ENCODE measurements at regions not wholly inside any gene's neighbourhood (a gene's known extent, or its start where the extent isn't known, plus 50 kb on each side); places are given as distances from the start of the nearest gene placed in this dataset.

- Histone ChIP-seq H3K36me3 (ENCODE audit: control insufficient read depth, insufficient read depth, low read length) (no peaks in the 10 kb centered on the region), H3K27me3 (ENCODE audit: control insufficient read depth, insufficient read depth, low read length, poor library complexity, severe bottlenecking) (no peaks in the 10 kb centered on the region), H3K4me1 (ENCODE audit: control insufficient read depth, insufficient read depth, low read length) (no peaks in the 10 kb centered on the region), H3K4me3 (ENCODE audit: low read length) (no peak overlapping the region), H3K9ac (ENCODE audit: extremely low read depth, low read length, poor library complexity, severe bottlenecking) (no peak overlapping the region), H3K27ac (ENCODE audit: low read depth, low read length) (no peak overlapping the region), H3K9me3 (ENCODE audit: control insufficient read depth, low read length) (no peaks in the 10 kb centered on the region)
- DNase-seq, result no peak
- Mint-ChIP-seq H3K27ac (no peak overlapping the region), H3K4me1 (peaks cover 2% of the 10 kb centered on the region), H3K9me3 (no peaks in the 10 kb centered on the region), H3K27me3 (ENCODE audit: insufficient read depth) (no peaks in the 10 kb centered on the region), H3K4me3 (no peak overlapping the region), H3K36me3 (ENCODE audit: low read depth) (no peaks in the 10 kb centered on the region)
- 89 to 100% methylated on average over 1 of the region's 1 CpG for WGBS, 2 experiments (ENCODE audit: insufficient coverage in 1 of 2, insufficient read length in 1 of 2)
- TF ChIP-seq, protein P1, sequence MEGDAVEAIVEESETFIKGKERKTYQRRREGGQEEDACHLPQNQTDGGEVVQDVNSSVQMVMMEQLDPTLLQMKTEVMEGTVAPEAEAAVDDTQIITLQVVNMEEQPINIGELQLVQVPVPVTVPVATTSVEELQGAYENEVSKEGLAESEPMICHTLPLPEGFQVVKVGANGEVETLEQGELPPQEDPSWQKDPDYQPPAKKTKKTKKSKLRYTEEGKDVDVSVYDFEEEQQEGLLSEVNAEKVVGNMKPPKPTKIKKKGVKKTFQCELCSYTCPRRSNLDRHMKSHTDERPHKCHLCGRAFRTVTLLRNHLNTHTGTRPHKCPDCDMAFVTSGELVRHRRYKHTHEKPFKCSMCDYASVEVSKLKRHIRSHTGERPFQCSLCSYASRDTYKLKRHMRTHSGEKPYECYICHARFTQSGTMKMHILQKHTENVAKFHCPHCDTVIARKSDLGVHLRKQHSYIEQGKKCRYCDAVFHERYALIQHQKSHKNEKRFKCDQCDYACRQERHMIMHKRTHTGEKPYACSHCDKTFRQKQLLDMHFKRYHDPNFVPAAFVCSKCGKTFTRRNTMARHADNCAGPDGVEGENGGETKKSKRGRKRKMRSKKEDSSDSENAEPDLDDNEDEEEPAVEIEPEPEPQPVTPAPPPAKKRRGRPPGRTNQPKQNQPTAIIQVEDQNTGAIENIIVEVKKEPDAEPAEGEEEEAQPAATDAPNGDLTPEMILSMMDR (conservative IDR thresholded peaks at IDR 0.05), result no peak
These were observed 79.2 kb upstream of the SCEL start for GRCh38 chr13:77456271-77456670.

DNA sequence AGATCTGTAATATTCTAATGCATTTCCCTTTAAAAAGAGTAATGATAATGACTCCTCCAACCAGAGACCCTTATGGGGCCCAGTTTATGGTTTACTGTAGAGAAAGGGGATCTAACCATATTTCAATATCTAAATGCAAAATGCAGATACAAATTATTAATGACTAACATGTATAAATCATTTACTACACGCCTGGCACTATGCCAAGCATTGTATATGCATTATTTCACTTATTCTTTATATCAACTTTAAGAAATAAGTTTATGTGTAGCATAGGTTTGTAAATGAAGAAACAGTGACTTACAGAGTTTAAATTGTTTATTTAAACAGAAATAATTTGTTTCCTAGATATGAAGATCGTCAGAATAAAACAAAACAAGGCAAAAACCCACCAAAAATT, 86.2 kb upstream of the SCEL start:
- WGBS, 2 experiments (ENCODE audit: insufficient coverage in 1 of 2, insufficient read length in 1 of 2), result 83% methylated on average over 1 of the region's 2 CpGs; no CpG with 5 or more reads in 1 of the 2 experiments
- H3K27ac Mint-ChIP-seq, result no peak overlapping the region
- H3K4me1 Mint-ChIP-seq, result peaks cover 4% of the 10 kb centered on the region
- no peak for DNase-seq
- peaks cover 2% of the 10 kb centered on the region for H3K9me3 Mint-ChIP-seq
- no peak overlapping the region for H3K9ac ChIP-seq (ENCODE audit: extremely low read depth, low read length, poor library complexity, severe bottlenecking)
- H3K36me3 Mint-ChIP-seq (ENCODE audit: low read depth), result no peaks in the 10 kb centered on the region
- H3K27me3 Mint-ChIP-seq (ENCODE audit: insufficient read depth), result no peaks in the 10 kb centered on the region
- no peak overlapping the region for H3K27ac ChIP-seq (ENCODE audit: low read depth, low read length)
- H3K4me1 ChIP-seq (ENCODE audit: control insufficient read depth, insufficient read depth, low read length), result no peaks in the 10 kb centered on the region
- no peaks in the 10 kb centered on the region for H3K36me3 ChIP-seq (ENCODE audit: control insufficient read depth, insufficient read depth, low read length)
- no peaks in the 10 kb centered on the region for H3K9me3 ChIP-seq (ENCODE audit: control insufficient read depth, low read length)
- no peaks in the 10 kb centered on the region for H3K27me3 ChIP-seq (ENCODE audit: control insufficient read depth, insufficient read depth, low read length, poor library complexity, severe bottlenecking)
- H3K4me3 ChIP-seq (ENCODE audit: low read length), result no peak overlapping the region
- H3K4me3 Mint-ChIP-seq, result no peak overlapping the region
- TF ChIP-seq, protein P1 (conservative IDR thresholded peaks at IDR 0.05), result no peak

GRCh38 chr13:77448689-77449088, 86.8 kb upstream of the SCEL start:
- Mint-ChIP-seq H3K27me3 (ENCODE audit: insufficient read depth) (no peaks in the 10 kb centered on the region), H3K9me3 (peaks cover 2% of the 10 kb centered on the region), H3K4me1 (peaks cover 4% of the 10 kb centered on the region), H3K36me3 (ENCODE audit: low read depth) (no peaks in the 10 kb centered on the region), H3K4me3 (no peak overlapping the region), H3K27ac (no peak overlapping the region)
- whole genome bisulfite sequencing, 2 experiments (ENCODE audit: insufficient coverage in 1 of 2, insufficient read length in 1 of 2), result 74 to 81% methylated on average over 3 to 4 of the region's 4 CpGs
- DNase-seq, result peak; percentile 61
- Histone ChIP-seq H3K27me3 (ENCODE audit: control insufficient read depth, insufficient read depth, low read length, poor library complexity, severe bottlenecking) (no peaks in the 10 kb centered on the region), H3K9ac (ENCODE audit: extremely low read depth, low read length, poor library complexity, severe bottlenecking) (no peak overlapping the region), H3K4me1 (ENCODE audit: control insufficient read depth, insufficient read depth, low read length) (no peaks in the 10 kb centered on the region), H3K36me3 (ENCODE audit: control insufficient read depth, insufficient read depth, low read length) (no peaks in the 10 kb centered on the region), H3K9me3 (ENCODE audit: control insufficient read depth, low read length) (no peaks in the 10 kb centered on the region), H3K27ac (ENCODE audit: low read depth, low read length) (no peak overlapping the region), H3K4me3 (ENCODE audit: low read length) (no peak overlapping the region)
- TF ChIP-seq, protein P1 (conservative IDR thresholded peaks at IDR 0.05), result no peak

Data from endodermal cell (in vitro differentiated cells).